Stimulated activated CD4-positive, alpha-beta T cell treated with anti-CD3 and anti-CD28 coated beads, Interleukin-4, amount 100 ng/mL, for 1 hour (primary cell): ENCODE measurements at regions not wholly inside any gene's neighbourhood (a gene's known extent, or its start where the extent isn't known, plus 50 kb on each side); places are given as distances from the start of the nearest gene placed in this dataset.
"Not testable (repeated sequence)": the region's sequence is repeated elsewhere in the genome, so short reads cannot be mapped to it uniquely, and the experiment has no call there.

Source experiments
- DNase-seq: peaks from one replicate; pipeline ENCODE4 v3.0.0-alpha.2; 2020

- no peak for DNase-seq
These were observed 407.9 kb downstream of the TECRL start for GRCh38 chr4:64001229-64001898.

GRCh38 chr4:64000241-64000640, 409.0 kb downstream of the TECRL start:
- no peak for DNase-seq

GRCh38 chr4:63986253-63986652, 423.0 kb downstream of the TECRL start:
- no peak for DNase-seq

GRCh38 chr4:63983224-63983623, 426.0 kb downstream of the TECRL start:
- DNase-seq: no peak

- no peak for DNase-seq
These were observed 443.4 kb downstream of the TECRL start for GRCh38 chr4:63965875-63966274.

- not testable (repeated sequence) for DNase-seq
These were observed 466.5 kb downstream of the TECRL start for GRCh38 chr4:63942706-63943286.

- no peak for DNase-seq
These were observed 471.3 kb downstream of the TECRL start for GRCh38 chr4:63937961-63938360.

- DNase-seq: no peak
These were observed 487.1 kb downstream of the TECRL start for GRCh38 chr4:63922146-63922545.

GRCh38 chr4:63921561-63921960, 487.7 kb downstream of the TECRL start:
- no peak for DNase-seq

- DNase-seq: no peak
These were observed 489.4 kb downstream of the TECRL start for GRCh38 chr4:63919636-63920365.

GRCh38 chr4:63906660-63907183, 502.5 kb downstream of the TECRL start:
- no peak for DNase-seq

GRCh38 chr4:63904201-63904600, 505.0 kb downstream of the TECRL start:
- no peak for DNase-seq

GRCh38 chr4:63901304-63901703, 507.9 kb downstream of the TECRL start:
- DNase-seq: no peak

- no peak for DNase-seq
These were observed 510.3 kb downstream of the TECRL start for GRCh38 chr4:63898961-63899360.

GRCh38 chr4:63894161-63894560, 515.1 kb downstream of the TECRL start:
- no peak for DNase-seq

- no peak for DNase-seq
These were observed 539.9 kb downstream of the TECRL start for GRCh38 chr4:63869370-63869769.

- DNase-seq: no peak
These were observed 557.8 kb downstream of the TECRL start for GRCh38 chr4:63851496-63851895.

- DNase-seq: no peak
These were observed 568.0 kb downstream of the TECRL start for GRCh38 chr4:63841266-63841665.

- no peak for DNase-seq
These were observed 577.6 kb downstream of the TECRL start for GRCh38 chr4:63831590-63832155.

GRCh38 chr4:63817196-63817865, 591.9 kb downstream of the TECRL start:
- DNase-seq: no peak

GRCh38 chr4:63814171-63814964, 594.9 kb downstream of the TECRL start:
- DNase-seq: no peak

- DNase-seq: no peak
These were observed 610.1 kb downstream of the TECRL start for GRCh38 chr4:63799166-63799565.
